Erythroblast (primary cell): ENCODE measurements at regions not wholly inside any gene's neighbourhood (a gene's known extent, or its start where the extent isn't known, plus 50 kb on each side); places are given as distances from the start of the nearest gene placed in this dataset.

ENCODE experiments used
- DNase-seq, 2 experiments: peaks; one replicate each; lab custom pipeline; 2025; lab: John Stamatoyannopoulos, UW
- GATA1 ChIP-seq: IDR thresholded peaks from 2 replicates; pipeline ENCODE4 v1.6.1; 2011; ENCODE audit warnings: low read depth, mild to moderate bottlenecking, control low read depth, low read length, moderate library complexity
- POLR2A ChIP-seq: IDR thresholded peaks from 2 replicates; pipeline ENCODE4 v1.6.1; 2011; ENCODE audit warnings: mild to moderate bottlenecking, low read length

DNA sequence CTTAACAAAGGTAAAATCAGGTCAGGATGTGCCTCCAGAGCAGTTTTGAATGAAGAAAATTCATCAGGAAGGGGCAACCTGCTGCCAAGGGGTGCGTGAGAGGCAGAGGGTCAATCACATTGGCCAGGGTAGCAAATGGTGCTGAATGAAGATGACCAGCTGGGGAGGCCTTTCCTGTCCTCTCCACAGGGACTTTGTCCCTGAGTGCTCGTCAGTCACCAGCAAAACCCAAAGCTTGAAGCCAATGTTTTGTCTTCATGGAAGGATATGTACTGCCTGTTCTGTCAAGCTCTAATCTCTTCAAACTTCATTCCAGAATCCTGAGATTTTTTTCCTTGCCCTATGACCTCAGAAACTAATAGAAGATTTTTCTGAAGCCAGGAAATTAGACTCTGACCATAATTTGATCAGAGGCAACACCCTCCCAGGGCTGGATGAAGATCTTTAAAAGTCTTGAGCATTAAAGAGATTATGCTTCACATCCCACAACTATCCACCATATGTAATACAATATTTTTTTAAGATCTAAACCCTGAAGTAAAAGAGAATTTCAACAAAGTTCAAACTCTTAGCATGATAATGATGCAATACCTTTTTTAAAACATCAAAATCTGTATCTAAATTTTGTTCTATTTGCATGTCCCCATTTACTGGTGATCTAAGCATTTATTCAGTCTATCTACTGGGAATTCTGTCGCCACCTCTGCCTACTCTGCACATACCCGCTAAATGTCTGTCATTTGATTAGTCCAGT lies 243.0 kb downstream of the SNX13 start:
- DNase-seq: no peak
- TF ChIP-seq GATA1 (no peak), POLR2A (no peak)

DNA sequence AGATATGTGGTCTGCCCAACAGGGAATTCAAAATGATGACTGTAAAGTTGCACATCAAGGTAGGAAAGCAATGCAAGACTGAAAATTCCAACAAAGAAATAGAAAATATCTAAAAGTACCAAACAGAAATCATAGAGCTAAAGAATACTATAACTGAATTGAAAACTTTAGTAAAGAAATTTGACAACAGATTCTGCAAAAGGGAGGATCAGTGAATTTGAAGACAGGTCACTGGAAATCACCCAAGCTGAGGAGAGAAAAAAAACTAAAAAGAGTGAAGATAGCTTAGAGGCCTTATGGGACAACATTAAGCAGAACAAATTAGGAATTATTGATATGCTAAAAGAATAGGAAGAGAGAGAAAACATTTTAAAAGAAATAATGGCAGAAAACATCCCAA lies 240.6 kb downstream of the SNX13 start:
- no peak for TF ChIP-seq GATA1
- TF ChIP-seq POLR2A: no peak
- DNase-seq: no peak

DNA sequence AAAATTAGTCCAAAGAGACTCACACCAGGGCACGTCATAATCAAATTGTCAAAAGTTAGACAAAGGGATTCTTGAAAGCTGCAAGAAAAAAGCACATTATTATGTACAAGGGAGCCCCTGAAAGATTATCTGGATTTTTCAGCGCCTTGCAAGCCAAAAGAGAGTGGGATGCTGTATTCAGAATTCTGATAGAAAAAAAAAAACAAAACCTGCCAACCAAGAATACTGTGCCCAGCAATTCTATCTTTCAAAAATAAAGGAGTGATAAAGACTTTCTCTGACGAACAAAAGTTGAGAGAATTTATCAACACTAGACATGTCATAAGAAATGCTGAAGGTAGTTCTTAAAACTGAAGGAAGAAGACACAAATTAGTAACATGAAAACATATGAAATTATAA lies 240.2 kb downstream of the SNX13 start:
- TF ChIP-seq GATA1 (no peak), POLR2A (no peak)
- no peak for DNase-seq

DNA sequence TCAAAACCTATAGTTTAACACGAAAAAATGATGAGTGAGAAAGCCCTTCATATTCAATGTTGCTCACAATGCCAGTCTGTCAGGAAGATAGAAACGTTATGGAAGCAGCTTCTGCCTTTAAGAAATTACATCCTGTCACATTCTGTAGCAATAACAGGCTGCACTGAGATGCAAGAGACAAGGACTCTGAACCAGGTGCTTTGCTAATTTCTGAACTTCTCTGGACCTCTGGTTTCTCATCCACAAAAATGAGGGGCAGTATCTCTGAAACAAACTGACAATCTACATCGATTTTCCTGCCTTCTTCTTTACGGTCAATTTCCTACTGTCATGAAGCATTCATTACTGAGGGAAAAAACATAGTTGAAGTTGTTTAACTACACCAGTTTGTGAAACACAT lies 234.0 kb downstream of the SNX13 start:
- DNase-seq: no peak

DNA sequence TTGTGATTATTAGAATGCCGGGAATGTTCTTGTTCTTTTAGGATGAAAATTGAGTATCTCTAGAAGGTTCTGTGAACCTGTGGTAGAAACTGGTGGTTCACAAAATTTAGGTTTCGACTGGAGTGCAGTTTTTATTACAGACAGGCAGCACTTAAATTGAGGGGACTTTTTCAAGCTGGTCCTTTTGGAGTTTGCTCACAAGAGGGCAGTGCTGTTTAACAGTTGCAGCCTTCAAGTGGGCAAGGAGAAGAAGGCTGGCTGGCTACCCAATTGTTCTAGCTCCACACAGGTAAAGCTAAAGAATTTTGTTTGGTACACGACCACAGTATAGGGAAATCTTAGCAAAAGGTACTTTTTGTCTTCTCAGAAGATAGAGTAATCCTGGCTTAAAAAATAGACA lies 233.6 kb downstream of the SNX13 start:
- peak; percentile 48 to 61 for DNase-seq
- TF ChIP-seq POLR2A: no peak
- no peak for TF ChIP-seq GATA1

More for the DNA sequence above, 234.0 kb downstream of the SNX13 start:
- TF ChIP-seq POLR2A (no peak), GATA1 (no peak)

DNA sequence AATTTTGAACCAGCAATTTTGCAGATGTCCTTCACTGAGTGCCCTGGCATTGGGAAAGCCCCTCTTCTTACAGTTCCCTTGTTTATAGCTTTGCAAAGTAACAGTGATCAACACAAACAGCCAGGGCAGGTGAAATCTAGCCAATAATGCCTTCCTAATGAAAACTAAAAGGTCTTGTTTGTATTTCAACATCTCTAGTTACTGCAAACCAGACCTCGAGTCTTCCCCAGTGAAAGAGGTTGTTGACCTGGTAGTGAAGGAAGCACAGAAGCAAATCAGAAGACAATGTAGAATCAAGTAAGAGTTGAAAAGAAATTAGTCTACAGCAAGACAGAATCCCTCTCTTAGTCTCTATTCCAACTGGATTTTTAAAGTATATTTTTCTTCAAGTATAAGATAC lies 231.2 kb downstream of the SNX13 start:
- no peak for DNase-seq
- no peak for TF ChIP-seq GATA1
- TF ChIP-seq POLR2A: no peak

DNA sequence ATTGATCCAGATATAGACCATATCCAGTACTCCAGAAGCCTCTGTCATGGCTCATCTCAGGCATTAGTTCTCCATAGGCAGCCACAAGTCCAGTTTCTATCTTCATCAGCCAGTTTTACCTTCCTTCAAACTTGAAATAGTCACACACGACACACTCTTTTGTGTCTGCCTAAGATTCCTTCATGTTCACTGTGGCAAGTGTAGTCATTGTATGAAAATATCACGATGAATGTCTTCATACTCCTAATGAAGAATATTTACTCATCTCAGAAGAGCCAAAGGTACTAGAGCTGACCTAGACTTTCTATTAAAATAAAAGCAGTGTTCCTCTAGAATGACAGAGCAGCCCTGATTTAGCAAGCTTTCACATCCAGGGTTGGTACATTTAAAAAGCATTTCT lies 230.7 kb downstream of the SNX13 start:
- DNase-seq: no peak

DNA sequence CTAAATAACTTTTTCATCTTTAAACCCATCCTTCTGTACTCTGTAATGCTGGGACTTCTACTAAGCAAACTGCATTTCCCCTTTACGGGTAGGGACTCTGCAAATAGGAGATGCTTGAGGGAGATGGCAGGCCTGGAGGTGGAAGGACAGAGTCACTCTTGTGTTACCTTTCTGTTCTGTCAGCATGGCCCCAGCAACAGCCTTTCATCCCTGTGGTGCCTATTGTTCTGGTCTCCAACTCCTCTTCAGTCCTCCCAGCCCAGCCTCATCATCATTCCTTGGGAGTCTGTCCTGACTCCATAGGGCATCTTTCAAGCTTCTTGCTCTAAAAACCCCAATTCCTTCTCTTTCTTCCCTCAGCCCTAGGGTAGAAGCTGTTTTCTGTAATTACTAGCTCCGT lies 230.0 kb downstream of the SNX13 start:
- no peak for DNase-seq
- TF ChIP-seq GATA1 (no peak), POLR2A (no peak)

More for the DNA sequence above, 230.7 kb downstream of the SNX13 start:
- TF ChIP-seq GATA1: no peak
- no peak for TF ChIP-seq POLR2A

DNA sequence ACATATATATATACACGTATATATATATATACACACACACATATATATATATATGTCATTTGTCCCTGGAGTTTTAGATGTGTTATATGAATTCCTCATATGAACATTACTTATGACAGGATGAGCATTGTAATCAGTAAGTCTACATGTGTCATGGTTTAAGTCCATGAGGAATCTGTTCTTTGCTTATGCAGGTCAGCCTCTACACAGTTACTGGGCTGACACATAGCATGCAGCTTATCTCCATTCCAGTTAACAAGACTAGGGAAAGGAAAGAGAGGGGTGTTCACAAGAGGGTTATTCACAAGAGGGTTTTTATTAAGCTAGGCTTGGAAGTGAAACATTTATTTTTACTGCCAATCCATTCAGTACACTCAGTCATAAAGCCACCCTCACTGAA lies 226.7 kb downstream of the SNX13 start:
- no peak for DNase-seq
- TF ChIP-seq POLR2A: no peak
- no peak for TF ChIP-seq GATA1

DNA sequence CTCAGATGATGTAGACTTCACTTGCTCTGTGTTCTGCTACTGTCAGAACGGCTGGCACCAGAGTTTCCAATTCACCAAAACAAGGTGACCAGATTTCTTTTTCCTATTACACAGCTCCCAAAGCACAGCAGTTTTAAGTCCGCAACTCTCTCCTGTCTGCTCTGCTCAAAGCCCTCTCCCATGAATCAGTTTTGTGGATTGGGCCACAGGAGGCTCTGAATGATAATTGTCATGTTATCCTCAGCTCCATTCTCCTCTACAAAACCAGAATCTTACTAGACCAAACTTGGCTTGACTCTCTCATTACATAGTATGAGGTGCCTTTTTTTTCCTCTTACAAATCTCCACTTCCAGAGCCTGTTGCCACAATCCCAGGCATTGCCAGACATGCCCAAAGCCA lies 223.5 kb downstream of the SNX13 start:
- TF ChIP-seq POLR2A: no peak
- TF ChIP-seq GATA1: no peak

DNA sequence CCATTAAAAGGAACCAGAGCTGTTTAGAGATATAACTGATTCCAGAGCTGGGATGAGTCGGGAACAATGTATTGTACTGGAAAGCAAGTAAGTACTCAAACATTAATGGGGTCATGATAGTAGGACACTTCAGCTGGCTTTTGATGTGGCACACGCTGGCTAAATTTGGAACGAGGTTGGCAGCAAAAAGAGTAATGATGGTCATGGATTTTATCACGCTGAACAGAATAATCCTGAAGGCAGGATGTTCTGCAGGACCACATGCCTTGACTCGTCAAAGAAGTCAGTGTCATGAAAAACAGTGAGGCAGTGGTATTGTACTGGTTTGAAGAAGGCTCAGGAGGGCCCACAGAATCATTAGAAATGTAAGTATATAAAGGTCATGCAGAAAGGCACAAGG lies 220.3 kb downstream of the SNX13 start:
- no peak for DNase-seq
- TF ChIP-seq GATA1 (no peak), POLR2A (no peak)

More for the DNA sequence above, 223.5 kb downstream of the SNX13 start:
- no peak for DNase-seq

DNA sequence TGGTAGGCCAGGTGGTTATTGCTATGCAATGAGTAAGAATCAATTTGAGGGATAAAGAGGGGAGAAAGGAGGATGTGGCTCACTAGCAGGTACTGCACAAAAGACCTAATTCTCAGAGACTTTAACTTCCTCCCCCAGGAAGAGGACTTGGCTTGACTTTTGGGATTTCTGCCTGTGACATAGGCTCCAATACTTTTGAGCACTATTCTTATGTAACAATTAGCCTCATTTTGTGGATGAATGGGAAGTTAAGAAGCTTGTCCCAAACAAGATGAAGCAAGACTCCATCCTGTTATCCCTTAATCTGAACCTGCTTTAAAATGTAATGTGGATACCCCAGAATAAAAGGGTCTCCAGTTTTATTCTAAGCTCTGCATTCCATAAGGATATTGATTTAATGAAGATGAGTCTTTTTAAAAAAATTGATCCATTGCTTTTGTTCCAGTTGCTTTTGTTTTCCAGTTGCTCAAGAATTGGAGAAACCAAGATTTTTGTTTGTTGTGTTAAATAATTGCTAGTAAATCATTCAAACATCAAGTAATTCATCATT lies 218.5 kb downstream of the SNX13 start:
- TF ChIP-seq POLR2A (no peak), GATA1 (no peak)

DNA sequence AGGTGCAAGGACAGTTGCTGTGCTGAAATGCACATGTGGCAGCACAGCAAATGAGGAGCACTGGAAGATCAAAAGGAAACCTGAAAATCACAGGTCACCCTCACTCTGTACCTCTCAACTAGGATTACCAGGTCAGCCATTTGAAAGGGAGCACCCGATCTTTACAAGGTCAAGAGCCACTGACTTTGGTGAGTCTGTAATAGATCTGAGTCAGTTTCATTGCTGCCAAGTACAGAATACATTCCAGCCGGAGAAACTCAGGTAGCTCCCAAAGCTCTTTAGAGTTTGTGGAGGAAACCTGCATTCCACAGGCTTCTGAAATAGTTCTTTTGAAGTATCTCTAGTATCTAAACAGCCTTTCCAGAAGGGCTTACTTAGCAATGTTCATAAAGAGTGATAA lies 217.5 kb downstream of the SNX13 start:
- TF ChIP-seq GATA1 (no peak), POLR2A (no peak)
- no peak for DNase-seq

More for the DNA sequence above, 218.5 kb downstream of the SNX13 start:
- DNase-seq: no peak

DNA sequence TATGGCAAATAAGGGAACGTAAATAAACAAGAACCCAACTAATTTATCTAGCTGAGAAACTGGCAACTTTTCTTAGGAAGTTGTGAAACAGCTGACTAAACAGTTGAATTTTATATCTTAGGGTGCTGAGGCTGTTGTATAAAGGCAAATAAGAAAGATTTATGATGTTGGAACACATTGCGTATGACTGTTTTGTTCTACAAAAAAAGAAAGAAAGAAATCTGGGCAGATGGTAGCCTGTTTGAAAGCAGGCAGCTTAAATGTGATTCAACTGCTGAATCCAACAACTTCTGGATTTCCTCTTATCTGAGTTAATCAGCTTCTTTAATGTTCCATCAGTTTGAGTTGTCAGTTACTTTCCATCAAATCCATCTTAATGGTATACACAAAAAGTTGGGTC lies 214.5 kb downstream of the SNX13 start:
- no peak for TF ChIP-seq GATA1
- no peak for TF ChIP-seq POLR2A
- DNase-seq: no peak

DNA sequence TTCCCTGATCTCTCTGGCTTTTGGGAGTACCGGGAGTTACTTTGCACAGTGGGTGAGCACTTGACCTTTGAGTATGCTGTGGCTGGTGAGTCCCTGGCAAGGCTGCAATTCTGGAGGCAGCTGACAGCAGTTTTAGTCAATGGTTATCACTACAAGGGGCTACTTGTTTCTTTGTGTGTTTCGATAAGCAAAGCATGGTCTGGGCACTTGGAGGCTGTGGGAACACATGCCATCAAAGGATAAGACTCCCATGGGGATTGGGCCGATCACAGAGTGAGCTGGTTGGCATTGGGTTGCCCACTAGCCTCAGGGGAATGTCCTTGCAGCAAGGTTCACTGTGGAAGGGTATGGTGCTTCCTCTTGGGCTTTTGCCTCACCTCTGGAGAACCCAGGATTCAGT lies 208.2 kb downstream of the SNX13 start:
- no peak for DNase-seq

More for the DNA sequence above, 208.2 kb downstream of the SNX13 start:
- TF ChIP-seq POLR2A: no peak
- no peak for TF ChIP-seq GATA1
